Keratinocyte (primary cell): ENCODE measurements at regions not wholly inside any gene's neighbourhood (a gene's known extent, or its start where the extent isn't known, plus 50 kb on each side); places are given as distances from the start of the nearest gene placed in this dataset.

Source experiments
- EZH2 ChIP-seq: IDR thresholded peaks from one replicate; pipeline ENCODE4 v1.6.1; 2012; ENCODE audit warnings: inconsistent platforms, mild to moderate bottlenecking, low read length, moderate library complexity
- TF ChIP-seq, protein P1 (sequence below), 3 experiments: IDR thresholded peaks in 1 of 3; conservative IDR thresholded peaks in 1 of 3; optimal IDR thresholded peaks in 1 of 3; 2 replicates in 2 of 3; 3 replicates in 1 of 3; pipeline versions ENCODE3 to v1.5.1; 2011; ENCODE audit warnings: low read length in 3 of 3, mild to moderate bottlenecking in 3 of 3, moderate library complexity in 2 of 3, control low read depth in 1 of 3, inconsistent platforms in 1 of 3; ENCODE audit not compliant: insufficient read depth in 2 of 3; ENCODE audit errors: extremely low read depth in 1 of 3

GRCh38 chr2:104698276-104698675 lies 155.6 kb upstream of the POU3F3 start:
- TF ChIP-seq, protein P1, sequence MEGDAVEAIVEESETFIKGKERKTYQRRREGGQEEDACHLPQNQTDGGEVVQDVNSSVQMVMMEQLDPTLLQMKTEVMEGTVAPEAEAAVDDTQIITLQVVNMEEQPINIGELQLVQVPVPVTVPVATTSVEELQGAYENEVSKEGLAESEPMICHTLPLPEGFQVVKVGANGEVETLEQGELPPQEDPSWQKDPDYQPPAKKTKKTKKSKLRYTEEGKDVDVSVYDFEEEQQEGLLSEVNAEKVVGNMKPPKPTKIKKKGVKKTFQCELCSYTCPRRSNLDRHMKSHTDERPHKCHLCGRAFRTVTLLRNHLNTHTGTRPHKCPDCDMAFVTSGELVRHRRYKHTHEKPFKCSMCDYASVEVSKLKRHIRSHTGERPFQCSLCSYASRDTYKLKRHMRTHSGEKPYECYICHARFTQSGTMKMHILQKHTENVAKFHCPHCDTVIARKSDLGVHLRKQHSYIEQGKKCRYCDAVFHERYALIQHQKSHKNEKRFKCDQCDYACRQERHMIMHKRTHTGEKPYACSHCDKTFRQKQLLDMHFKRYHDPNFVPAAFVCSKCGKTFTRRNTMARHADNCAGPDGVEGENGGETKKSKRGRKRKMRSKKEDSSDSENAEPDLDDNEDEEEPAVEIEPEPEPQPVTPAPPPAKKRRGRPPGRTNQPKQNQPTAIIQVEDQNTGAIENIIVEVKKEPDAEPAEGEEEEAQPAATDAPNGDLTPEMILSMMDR (optimal IDR thresholded peaks at IDR 0.05 in 1 of 3, IDR thresholded peaks at IDR 0.05 in 1 of 3, conservative IDR thresholded peaks at IDR 0.05 in 1 of 3; ENCODE audit: extremely low read depth in 1 of 3, insufficient read depth in 2 of 3, low read length in 3 of 3) = no peak
- TF ChIP-seq EZH2 = no peak
